Activated T-cell treated with anti-CD3 and anti-CD28 coated beads for 1 hour (primary cell): ENCODE measurements at regions not wholly inside any gene's neighbourhood (a gene's known extent, or its start where the extent isn't known, plus 50 kb on each side); places are given as distances from the start of the nearest gene placed in this dataset.
"Not testable (repeated sequence)": the region's sequence is repeated elsewhere in the genome, so short reads cannot be mapped to it uniquely, and the experiment has no call there.

Experiments
- DNase-seq: peaks from one replicate; pipeline ENCODE4 v3.0.0-alpha.2; 2020; ENCODE audit warnings: low read depth

DNA sequence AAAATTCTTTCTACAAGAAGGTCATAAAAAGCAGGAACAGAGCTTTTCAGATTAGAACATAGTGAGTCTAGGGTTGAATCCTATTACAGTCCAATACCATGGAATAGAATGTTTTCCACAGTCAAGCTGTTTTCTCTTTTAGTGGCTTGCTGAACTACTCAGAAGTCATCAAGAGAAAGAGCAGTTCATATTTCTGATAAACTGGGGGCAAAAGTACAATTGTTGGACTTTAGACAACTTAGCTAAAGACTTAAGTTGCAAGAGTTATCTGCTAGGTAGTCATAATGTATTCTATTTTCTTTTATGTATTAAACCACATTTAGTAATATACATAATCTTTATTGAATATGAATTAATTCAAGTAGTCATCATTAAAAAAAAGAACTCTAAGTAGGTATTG, 233.1 kb upstream of the GRIA1 start:
- no peak for DNase-seq

DNA sequence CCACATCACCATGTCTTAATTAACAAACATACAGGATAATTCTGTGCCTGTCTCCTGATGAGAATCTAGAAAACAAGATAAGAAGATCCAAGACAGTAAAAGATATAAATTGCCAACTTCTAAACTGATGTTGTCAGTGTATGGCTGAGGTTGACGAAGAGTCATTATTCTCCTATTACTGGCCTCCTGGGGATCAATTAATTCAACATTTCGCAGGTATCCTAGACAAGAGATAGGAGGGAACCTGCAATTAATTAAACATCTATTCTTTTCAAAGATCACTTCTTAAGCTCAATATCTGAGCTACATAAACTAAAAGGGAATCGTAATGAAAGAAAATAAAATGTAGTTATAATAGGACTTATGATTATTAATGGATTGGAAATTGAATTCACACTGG, 232.0 kb upstream of the GRIA1 start:
- no peak for DNase-seq

- DNase-seq: no peak
These were observed 223.0 kb upstream of the GRIA1 start for GRCh38 chr5:153267506-153267905.

DNA sequence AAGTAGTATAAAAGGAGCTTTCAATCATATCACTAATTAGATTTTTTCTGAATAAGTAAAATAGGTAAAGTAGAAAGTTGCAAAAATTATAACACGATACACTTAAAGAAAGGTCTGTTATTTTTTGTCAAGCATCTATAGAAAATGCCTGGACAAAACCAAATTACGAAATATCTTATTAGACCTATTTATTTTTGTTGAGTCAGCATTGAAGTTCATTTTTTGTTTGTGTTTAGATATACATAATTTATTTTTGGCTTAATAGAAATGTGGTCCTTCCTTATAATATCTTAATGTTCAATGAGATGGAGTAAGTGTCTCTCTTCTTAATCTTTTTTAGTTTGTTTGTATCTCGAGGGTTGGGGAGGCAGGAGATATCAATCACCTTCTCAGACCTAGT, 214.8 kb upstream of the GRIA1 start:
- DNase-seq: no peak

- DNase-seq: no peak
These were observed 214.3 kb upstream of the GRIA1 start for GRCh38 chr5:153276151-153276550.

DNA sequence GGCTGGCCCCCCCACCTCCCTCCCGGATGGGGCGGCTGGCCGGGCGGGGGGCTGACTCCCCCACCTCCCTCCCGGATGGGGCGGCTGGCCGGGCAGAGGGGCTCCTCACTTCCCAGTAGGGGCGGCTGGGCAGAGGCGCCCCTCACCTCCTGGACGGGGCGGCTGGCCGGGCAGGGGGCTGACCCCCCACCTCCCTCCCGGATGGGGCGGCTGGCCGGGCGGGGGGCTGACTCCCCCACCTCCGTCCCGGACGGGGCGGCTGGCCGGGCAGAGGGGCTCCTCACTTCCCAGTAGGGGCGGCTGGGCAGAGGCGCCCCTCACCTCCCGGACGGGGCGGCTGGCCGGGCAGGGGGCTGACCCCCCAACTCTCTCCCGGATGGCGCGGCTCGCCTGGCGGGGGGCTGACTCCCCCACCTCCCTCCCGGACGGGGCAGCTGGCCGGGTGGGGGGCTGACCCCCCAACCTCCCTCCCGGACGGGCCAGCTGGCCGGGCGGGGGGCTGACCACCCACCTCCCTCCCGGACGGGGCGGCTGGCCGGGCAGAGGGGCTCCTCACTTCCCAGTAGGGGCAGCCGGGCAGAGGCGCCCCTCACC, 194.1 kb upstream of the GRIA1 start:
- DNase-seq: not testable (repeated sequence)

DNA sequence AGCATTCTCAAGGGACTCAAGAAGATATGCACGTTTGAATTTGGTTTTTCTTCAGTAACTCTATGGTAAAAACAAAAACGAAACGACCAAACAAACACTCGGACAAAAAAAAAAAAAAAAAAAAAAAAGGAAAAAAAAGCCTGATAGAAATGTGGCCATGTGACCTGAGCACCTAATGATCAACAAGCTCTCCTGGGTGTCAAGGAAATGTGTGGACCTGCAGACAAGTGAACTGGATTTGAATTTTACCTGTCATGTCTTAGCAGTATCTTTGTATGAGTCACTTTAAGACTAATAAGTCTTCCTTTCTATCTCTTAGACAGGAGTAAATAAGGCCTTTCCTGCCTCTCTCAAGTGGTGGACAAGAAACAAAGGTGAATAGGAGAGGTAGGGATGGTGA, 190.6 kb upstream of the GRIA1 start:
- no peak for DNase-seq

- DNase-seq: no peak
These were observed 182.2 kb upstream of the GRIA1 start for GRCh38 chr5:153308282-153308681.

GRCh38 chr5:153318556-153318955, 171.9 kb upstream of the GRIA1 start:
- DNase-seq: no peak

- DNase-seq: no peak
These were observed 169.0 kb upstream of the GRIA1 start for GRCh38 chr5:153321478-153321877.

GRCh38 chr5:153340139-153340538, 150.3 kb upstream of the GRIA1 start:
- DNase-seq: no peak

GRCh38 chr5:153340738-153341137, 149.7 kb upstream of the GRIA1 start:
- no peak for DNase-seq

DNA sequence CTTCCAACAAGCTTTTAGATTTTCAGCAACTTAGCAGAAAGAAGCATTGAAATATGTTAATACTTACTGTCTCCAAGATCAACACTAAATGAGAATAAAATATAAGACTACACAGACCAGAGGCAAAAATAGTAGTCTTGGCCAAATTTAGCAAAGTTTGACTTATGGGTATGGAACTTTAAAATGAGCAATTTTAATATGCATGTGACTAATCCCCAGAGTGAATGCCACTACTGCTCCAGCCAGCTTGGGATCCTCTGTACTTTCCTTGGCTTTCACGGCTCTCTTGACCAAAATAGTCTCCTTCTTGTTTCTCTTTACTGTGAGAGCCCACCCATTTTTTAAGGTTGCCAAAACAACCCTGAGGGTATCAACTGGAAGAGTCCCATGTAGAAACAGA, 148.0 kb upstream of the GRIA1 start:
- no peak for DNase-seq

DNA sequence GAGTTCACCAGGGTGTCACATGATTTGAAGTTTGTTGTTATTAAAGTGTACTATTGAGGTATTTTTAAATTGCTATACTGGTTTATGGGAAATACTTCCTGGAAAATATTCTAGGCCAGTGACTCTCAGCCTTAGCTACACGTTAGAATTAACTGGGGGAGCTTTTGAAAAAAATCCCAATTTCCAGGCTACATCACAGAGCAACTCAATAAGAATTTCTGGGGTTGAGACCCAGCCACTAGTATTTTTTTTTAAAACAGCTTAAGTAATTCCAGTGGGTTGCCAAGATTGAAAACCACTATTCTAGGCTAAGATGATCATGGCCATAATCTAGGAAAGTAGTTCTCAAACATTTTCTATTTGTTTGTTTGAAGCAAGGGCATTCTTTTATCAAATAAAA, 142.9 kb upstream of the GRIA1 start:
- no peak for DNase-seq

DNA sequence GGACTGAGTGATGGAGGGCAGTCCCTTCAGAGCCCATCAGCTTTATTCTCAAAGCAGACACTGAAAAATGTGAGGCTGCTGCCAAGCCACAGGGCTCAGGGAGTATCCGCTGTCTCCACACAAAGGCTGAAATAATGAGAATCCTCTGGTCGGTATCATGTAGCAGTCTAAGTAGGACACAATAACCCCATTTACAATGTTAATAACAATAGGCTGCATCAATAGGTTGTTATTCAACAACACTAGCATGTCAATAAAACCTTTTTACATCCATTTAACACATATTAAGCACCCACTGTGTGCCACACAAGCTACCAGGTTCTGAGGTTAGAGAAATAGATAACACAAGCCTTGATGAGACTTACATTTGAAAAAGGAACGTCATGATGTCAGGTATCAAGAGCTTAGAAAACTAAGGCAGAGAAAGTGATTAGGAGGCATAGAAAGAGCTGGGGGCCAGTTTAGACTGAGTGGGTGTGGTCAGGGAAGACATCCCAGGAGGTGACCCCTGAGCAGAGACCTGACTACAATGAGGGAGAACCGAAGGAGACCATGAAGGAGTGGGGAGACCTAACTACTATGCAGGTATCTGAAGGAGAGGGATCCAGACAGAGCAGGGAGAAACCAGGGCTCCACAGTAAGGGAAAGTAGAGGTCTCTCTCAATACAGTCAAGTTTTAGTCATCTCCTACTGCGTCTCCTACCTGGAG, 140.1 kb upstream of the GRIA1 start:
- no peak for DNase-seq

DNA sequence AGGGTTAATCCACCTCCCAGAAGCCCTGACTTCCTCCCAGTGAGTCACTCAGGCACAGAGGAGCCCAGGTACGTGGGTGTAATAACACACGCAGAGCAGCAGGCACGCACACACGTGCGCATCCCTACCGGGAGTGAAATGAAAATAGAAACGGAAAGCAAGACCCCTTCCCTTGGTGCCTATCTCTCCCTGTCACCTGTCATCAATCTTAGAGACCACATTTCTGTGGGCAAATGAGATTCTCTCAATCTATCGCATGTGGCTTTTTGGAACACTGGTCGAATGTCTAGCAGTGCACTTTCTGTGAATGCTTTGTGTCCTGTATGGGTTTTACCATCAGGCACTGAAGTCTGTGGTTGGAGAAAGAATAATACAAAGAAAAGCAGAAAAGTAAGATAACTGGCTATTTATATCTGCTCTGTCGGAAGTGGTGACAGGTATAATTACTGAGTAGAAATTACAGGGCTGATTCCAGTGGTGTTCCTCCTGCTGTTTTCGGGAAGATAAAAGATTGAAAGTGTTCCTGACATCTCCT, 137.7 kb upstream of the GRIA1 start:
- DNase-seq: no peak

- no peak for DNase-seq
These were observed 132.9 kb upstream of the GRIA1 start for GRCh38 chr5:153357493-153358112.

GRCh38 chr5:153358315-153358976, 132.0 kb upstream of the GRIA1 start:
- DNase-seq: no peak

DNA sequence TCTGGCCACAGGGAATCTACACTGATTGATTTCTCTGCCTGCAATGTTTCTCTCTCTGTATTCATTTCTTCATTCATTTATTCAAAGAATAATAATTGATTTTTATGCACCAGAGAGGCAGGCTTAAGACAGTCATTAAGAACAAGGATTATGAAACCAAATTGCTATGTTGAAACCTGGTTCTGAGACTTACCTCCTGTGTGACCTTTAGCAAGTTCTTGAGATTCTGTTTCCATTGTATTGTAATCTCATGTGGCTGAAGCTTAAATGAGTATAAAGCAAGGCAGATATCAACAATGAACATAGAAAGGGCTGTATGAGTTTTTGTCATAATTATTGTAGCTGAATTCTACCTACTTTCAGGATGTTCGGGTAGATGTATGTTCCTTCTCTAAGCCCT, 129.6 kb upstream of the GRIA1 start:
- no peak for DNase-seq

DNA sequence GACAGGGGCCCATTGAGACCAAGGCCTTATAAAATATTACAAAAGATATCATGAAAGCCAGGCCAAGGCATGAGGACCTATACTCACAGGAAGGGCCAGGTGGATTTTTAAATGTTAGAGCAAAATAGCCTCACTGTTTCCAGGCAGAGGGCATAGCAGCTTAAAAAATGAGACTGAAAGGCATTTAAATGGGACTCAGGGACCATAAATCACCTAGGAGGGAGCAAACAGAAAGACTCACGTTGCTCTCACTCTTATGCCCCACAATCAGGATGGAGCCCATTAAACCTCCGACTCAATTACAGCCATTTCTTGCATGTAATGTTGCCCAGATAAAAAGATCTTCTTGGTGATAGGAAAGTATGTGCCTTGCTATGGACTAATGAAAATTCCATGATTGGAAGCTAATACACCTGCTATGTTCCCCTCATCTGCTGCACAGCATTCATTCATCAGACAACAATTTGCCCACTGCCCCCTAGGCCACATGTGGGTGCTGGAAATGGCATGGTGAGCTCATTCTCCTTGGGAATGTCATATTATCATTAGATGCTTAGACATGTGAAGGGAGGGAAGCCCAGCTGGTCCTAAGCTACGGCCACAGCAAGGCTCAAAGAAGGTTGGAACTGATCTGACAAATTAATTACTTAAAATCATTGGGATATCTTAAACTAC, 128.6 kb upstream of the GRIA1 start:
- no peak for DNase-seq

DNA sequence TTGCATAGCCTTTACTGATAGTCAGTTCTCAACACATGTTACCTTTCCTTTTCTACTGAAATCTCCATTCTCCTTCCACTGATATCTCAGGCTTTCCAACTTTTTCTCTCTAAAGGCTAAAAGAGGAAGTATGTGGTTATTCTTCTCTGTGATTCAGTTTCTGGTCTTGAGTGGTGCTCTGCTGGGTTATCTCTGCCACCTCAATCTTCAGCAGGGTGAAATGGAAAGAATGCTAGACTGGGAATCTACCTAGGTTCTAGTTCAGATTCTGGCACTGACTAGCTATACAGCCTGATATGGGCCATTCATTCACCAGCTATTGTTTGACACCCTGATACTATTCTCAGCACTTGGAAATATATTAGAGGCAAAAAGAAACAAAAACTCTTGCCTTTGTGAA, 124.9 kb upstream of the GRIA1 start:
- DNase-seq: no peak

- DNase-seq: no peak
These were observed 123.0 kb upstream of the GRIA1 start for GRCh38 chr5:153367466-153367865.
